ENCODE measurements at regions not wholly inside any gene's neighbourhood (a gene's known extent, or its start where the extent isn't known, plus 50 kb on each side); places are given as distances from the start of the nearest gene placed in this dataset.

GRCh38 chr14:76585616-76586015 is 175.7 kb upstream of the VASH1 start:
- 47 to 57% methylated on average over 8 of the region's 8 CpGs for WGBS, 2 donors
- no peaks in the 10 kb centered on the region for H3K36me3 ChIP-seq
- H3K4me3 ChIP-seq (replicated peaks in 1 of 3): no peak overlapping the region
- no peak for DNase-seq
- H3K9me3 ChIP-seq: no peaks in the 10 kb centered on the region
- no peaks in the 10 kb centered on the region for H3K27me3 ChIP-seq
- H3K4me1 ChIP-seq: no peaks in the 10 kb centered on the region
- intact Hi-C loops (cut with DNase I): no loop called here
- TF ChIP-seq CTCF (IDR thresholded peaks at IDR 0.05) (no peak), POLR2A (IDR thresholded peaks at IDR 0.05) (no peak)
- no peak overlapping the region for H3K27ac ChIP-seq

DNA sequence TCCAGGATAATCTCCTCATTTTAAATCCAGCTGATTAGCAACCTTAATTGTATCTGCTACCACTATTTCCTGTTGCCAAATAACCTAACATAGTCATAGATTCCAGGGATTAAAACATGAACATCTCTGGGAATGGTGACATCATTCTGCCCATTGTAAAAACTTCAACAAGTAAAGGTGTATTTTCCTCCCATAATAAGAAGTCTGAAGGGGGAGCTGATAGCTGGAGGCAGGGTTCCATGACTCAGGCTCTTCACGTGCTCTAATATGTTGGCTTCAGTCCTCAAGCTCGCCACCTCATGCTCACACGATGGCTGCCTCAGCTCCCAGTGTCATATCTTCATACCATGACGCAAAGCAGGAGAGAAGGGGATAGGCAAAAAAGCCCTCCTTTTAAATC is 172.0 kb upstream of the VASH1 start:
- 91 to 97% methylated on average over 4 of the region's 4 CpGs for WGBS, 2 donors
- DNase-seq: no peak
- intact Hi-C loops (cut with DNase I): no loop called here
- Histone ChIP-seq H3K4me3 (replicated peaks in 1 of 3) (no peak overlapping the region), H3K27ac (no peak overlapping the region), H3K9me3 (no peaks in the 10 kb centered on the region), H3K4me1 (no peaks in the 10 kb centered on the region), H3K36me3 (no peaks in the 10 kb centered on the region), H3K27me3 (no peaks in the 10 kb centered on the region)
- no peak for TF ChIP-seq CTCF (IDR thresholded peaks at IDR 0.05)
- TF ChIP-seq POLR2A (IDR thresholded peaks at IDR 0.05): no peak

GRCh38 chr14:76591266-76591665 is 170.0 kb upstream of the VASH1 start:
- Histone ChIP-seq H3K4me3 (replicated peaks in 1 of 3) (no peak overlapping the region), H3K4me1 (no peaks in the 10 kb centered on the region), H3K27me3 (no peaks in the 10 kb centered on the region), H3K36me3 (no peaks in the 10 kb centered on the region), H3K27ac (no peak overlapping the region), H3K9me3 (no peaks in the 10 kb centered on the region)
- no peak for DNase-seq
- intact Hi-C loops (cut with DNase I): no loop called here
- WGBS, 2 donors: 57 to 58% methylated on average over 10 of the region's 10 CpGs
- TF ChIP-seq CTCF (IDR thresholded peaks at IDR 0.05) (no peak), POLR2A (IDR thresholded peaks at IDR 0.05) (no peak)

DNA sequence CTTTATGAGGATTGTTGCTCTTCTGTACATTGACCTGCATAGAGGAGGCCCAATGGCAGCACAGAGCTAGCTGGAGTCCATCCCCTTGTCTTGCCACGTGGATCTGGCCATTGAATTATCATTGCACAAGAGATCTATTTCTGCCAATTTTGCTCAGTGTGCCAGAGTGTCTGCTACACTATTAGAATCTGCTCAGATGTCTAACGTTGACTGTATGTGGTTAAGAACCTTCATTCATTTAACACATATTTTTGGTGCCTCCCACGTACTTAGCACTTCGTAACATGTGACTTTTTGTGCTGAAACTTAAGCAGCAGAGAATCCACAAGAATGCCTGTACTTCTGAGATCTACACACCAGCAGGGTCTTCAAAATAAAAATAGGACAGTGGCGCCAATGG is 166.0 kb upstream of the VASH1 start:
- no peaks in the 10 kb centered on the region for H3K27me3 ChIP-seq
- no peaks in the 10 kb centered on the region for H3K4me1 ChIP-seq
- intact Hi-C loops (cut with DNase I): no loop called here
- no peaks in the 10 kb centered on the region for H3K9me3 ChIP-seq
- no peak for TF ChIP-seq CTCF (IDR thresholded peaks at IDR 0.05)
- no peaks in the 10 kb centered on the region for H3K36me3 ChIP-seq
- 79 to 81% methylated on average over 5 of the region's 5 CpGs for WGBS, 2 donors
- no peak for DNase-seq
- H3K27ac ChIP-seq: no peak overlapping the region
- H3K4me3 ChIP-seq (replicated peaks in 1 of 3): no peak overlapping the region

GRCh38 chr14:76597387-76597786 is 163.9 kb upstream of the VASH1 start:
- H3K36me3 ChIP-seq: no peaks in the 10 kb centered on the region
- H3K27ac ChIP-seq: no peak overlapping the region
- no peaks in the 10 kb centered on the region for H3K4me1 ChIP-seq
- no peaks in the 10 kb centered on the region for H3K27me3 ChIP-seq
- no peak for DNase-seq
- 86 to 88% methylated on average over 3 of the region's 3 CpGs for WGBS, 2 donors
- no peak for TF ChIP-seq CTCF (IDR thresholded peaks at IDR 0.05)
- no peak for TF ChIP-seq POLR2A (IDR thresholded peaks at IDR 0.05)
- no peak overlapping the region for H3K4me3 ChIP-seq (replicated peaks in 1 of 3)
- intact Hi-C loops (cut with DNase I): no loop called here
- H3K9me3 ChIP-seq: no peaks in the 10 kb centered on the region
